Vagina (tissue), 2 donors: ENCODE measurements at regions not wholly inside any gene's neighbourhood (a gene's known extent, or its start where the extent isn't known, plus 50 kb on each side); places are given as distances from the start of the nearest gene placed in this dataset.

ENCODE experiments used
- DNase-seq, 2 donors: peaks; one replicate each; pipeline ENCODE4 v3.0.0-alpha.2; 2017; ENCODE audit errors: extremely low spot score in 2 of 2
- H3K27ac ChIP-seq: fragments of 200-600 bp; sonication (generic); one replicate; pipeline ENCODE4 v1.5.1; 2019
- H3K27me3 ChIP-seq: fragments of 200-600 bp; sonication (generic); one replicate; pipeline ENCODE4 v1.5.1; 2019
- H3K36me3 ChIP-seq, 2 donors: fragments of 200-600 bp; sonication (generic); one replicate each; pipeline ENCODE4 v1.5.1; 2017 to 2019
- H3K4me1 ChIP-seq: fragments of 200-600 bp; sonication (generic); one replicate; pipeline ENCODE4 v1.5.1; 2019
- H3K4me3 ChIP-seq, 2 donors: fragments of 200-600 bp; sonication (generic); 1 replicate in 1 of 2; 2 replicates in 1 of 2; pipeline ENCODE4 v1.5.1; 2016 to 2019
- H3K9me3 ChIP-seq: fragments of 200-600 bp; sonication (generic); one replicate; pipeline ENCODE4 v1.5.1; 2019
- POLR2A ChIP-seq, 2 donors: fragments of 450-650 bp; IDR thresholded peaks; one replicate each; pipeline ENCODE4 v1.6.1; 2017; ENCODE audit warnings: antibody characterized with exemption in 2 of 2, mild to moderate bottlenecking in 2 of 2, moderate library complexity in 2 of 2
- POLR2AphosphoS5 ChIP-seq, 2 donors: sonication (generic); formaldehyde crosslinking; IDR thresholded peaks; one replicate each; pipeline ENCODE4 v1.9.0; 2017; ENCODE audit warnings: antibody characterized with exemption in 2 of 2, mild to moderate bottlenecking in 2 of 2, low read depth in 1 of 2; ENCODE audit not compliant: insufficient read depth in 1 of 2
- intact Hi-C: fragments of 100-400 bp; cut with DNase I; formaldehyde crosslinking; loops from one replicate; pipeline ENCODE4 v1.15.1; 2023
- TF ChIP-seq, protein P1 (sequence below), 3 experiments: fragments of 450-650 bp in 2 of 3; fragments of 200-600 bp in 1 of 3; sonication (generic) in 1 of 3; IDR thresholded peaks; one replicate each; pipeline ENCODE4 v1.5.1; 2017 to 2019; ENCODE audit warnings: antibody characterized with exemption in 3 of 3, mild to moderate bottlenecking in 2 of 3, moderate library complexity in 2 of 3

DNA sequence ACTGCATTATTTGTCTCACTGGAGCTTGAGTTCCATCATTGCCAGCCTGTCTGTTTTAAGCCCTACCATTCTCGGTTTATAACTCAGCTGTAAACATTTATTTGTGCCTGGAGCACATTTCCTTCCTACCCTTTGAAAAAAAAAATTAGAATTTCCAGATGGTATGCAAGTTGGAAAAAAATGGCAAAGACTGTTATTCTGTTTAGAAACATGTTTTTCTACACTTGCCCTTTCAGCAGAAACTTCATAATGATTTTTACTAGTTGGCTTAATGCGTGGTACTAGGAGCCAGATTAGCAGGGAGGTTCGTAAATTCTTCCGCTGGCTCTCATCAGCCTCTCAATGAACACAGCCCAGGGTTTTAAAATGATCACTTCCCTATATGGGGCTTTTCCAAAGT, 238.8 kb upstream of the WWC1 start:
- TF ChIP-seq POLR2A (IDR thresholded peaks at IDR 0.05) (no peak), POLR2AphosphoS5 (IDR thresholded peaks at IDR 0.05; ENCODE audit: insufficient read depth in 1 of 2, low read depth in 1 of 2) (no peak)
- TF ChIP-seq, protein P1, sequence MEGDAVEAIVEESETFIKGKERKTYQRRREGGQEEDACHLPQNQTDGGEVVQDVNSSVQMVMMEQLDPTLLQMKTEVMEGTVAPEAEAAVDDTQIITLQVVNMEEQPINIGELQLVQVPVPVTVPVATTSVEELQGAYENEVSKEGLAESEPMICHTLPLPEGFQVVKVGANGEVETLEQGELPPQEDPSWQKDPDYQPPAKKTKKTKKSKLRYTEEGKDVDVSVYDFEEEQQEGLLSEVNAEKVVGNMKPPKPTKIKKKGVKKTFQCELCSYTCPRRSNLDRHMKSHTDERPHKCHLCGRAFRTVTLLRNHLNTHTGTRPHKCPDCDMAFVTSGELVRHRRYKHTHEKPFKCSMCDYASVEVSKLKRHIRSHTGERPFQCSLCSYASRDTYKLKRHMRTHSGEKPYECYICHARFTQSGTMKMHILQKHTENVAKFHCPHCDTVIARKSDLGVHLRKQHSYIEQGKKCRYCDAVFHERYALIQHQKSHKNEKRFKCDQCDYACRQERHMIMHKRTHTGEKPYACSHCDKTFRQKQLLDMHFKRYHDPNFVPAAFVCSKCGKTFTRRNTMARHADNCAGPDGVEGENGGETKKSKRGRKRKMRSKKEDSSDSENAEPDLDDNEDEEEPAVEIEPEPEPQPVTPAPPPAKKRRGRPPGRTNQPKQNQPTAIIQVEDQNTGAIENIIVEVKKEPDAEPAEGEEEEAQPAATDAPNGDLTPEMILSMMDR (IDR thresholded peaks at IDR 0.05) = no peak
- Histone ChIP-seq H3K36me3 (no peaks in the 10 kb centered on the region), H3K9me3 (no peaks in the 10 kb centered on the region), H3K27ac (no peak overlapping the region), H3K4me3 (no peak overlapping the region), H3K27me3 (no peaks in the 10 kb centered on the region), H3K4me1 (peaks cover 2% of the 10 kb centered on the region)
- intact Hi-C loops = no loop called here
- DNase-seq = no peak

DNA sequence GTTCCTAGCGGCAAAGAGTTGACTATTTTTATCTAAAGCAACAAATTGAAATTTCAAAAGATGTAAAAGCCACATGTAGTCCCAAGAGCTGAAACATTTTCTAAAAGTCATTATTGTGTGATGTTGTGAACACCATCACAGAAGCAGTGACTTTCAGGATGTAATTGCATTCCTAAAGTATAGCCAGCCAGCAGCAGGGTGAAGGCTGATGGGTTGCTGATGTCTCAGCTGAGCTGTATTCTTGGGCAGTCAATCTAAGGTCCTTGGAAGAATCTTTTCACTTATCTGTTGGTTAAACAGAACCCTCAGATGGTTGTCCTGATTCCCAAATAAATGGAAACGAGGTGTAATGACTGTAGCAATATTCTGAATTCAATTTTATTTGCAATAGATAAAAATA, 237.4 kb upstream of the WWC1 start:
- no peaks in the 10 kb centered on the region for H3K4me1 ChIP-seq
- no peak for DNase-seq
- no peak overlapping the region for H3K27ac ChIP-seq
- H3K9me3 ChIP-seq = no peaks in the 10 kb centered on the region
- TF ChIP-seq, protein P1 (IDR thresholded peaks at IDR 0.05) = no peak
- no peak for TF ChIP-seq POLR2AphosphoS5 (IDR thresholded peaks at IDR 0.05; ENCODE audit: insufficient read depth in 1 of 2, low read depth in 1 of 2)
- no peak for TF ChIP-seq POLR2A (IDR thresholded peaks at IDR 0.05)
- H3K4me3 ChIP-seq = no peak overlapping the region
- no peaks in the 10 kb centered on the region for H3K36me3 ChIP-seq
- no peaks in the 10 kb centered on the region for H3K27me3 ChIP-seq
- intact Hi-C loops = no loop called here

DNA sequence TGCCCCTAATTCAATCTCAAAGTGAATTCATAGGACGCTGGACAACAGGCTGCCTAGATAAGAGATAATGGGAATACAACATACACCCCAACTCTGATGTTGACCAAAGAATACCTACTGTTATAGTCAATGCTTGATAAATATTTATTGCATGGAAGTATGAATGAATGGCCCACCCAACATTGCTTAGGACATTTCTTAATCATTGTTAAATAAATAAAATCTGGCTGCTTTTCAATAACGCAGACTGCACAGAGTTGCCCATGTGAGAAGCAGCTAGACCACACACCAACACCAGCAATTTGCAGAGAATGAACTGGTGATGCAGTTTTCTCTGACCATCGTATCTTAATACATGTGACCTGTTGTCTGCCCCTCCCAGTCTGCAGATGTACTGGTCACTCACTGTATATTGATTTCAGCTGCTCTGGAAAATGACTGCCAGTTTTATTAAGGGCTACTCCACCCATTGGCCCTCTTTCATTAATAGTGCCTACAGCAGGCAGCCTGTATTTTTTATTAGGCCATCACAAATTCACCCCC, 236.2 kb upstream of the WWC1 start:
- TF ChIP-seq POLR2A (IDR thresholded peaks at IDR 0.05) (no peak), POLR2AphosphoS5 (IDR thresholded peaks at IDR 0.05; ENCODE audit: insufficient read depth in 1 of 2, low read depth in 1 of 2) (no peak)
- TF ChIP-seq, protein P1 (IDR thresholded peaks at IDR 0.05) = no peak
- no peaks in the 10 kb centered on the region for H3K36me3 ChIP-seq
- intact Hi-C loops = no loop called here
- DNase-seq = no peak
- no peak overlapping the region for H3K4me3 ChIP-seq
- no peaks in the 10 kb centered on the region for H3K9me3 ChIP-seq
- no peak overlapping the region for H3K27ac ChIP-seq
- H3K27me3 ChIP-seq = no peaks in the 10 kb centered on the region
- H3K4me1 ChIP-seq = no peaks in the 10 kb centered on the region

DNA sequence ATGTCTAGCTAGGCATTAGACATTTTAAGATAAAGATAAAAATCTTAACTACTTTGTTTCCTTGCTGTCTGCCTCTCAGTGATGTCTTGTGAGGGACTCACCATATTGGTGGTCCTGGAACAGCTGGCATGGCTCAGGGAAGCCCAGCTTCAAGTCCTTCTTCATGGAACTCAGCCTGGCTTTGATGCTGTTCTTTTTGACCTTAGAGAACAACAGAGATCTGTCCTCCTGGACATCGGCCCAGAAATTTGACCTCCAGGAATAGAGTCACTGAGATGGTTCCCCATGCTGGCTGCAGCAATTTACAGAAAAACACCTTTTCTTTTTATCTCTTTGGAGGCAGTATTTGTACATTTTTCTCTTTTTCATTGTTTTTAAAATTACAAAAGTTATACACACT, 235.5 kb upstream of the WWC1 start:
- H3K4me1 ChIP-seq = no peaks in the 10 kb centered on the region
- no peaks in the 10 kb centered on the region for H3K27me3 ChIP-seq
- no peak for DNase-seq
- no peaks in the 10 kb centered on the region for H3K36me3 ChIP-seq
- no peaks in the 10 kb centered on the region for H3K9me3 ChIP-seq
- TF ChIP-seq POLR2AphosphoS5 (IDR thresholded peaks at IDR 0.05; ENCODE audit: insufficient read depth in 1 of 2, low read depth in 1 of 2) (no peak), POLR2A (IDR thresholded peaks at IDR 0.05) (no peak)
- TF ChIP-seq, protein P1 (IDR thresholded peaks at IDR 0.05) = no peak
- H3K27ac ChIP-seq = no peak overlapping the region
- no peak overlapping the region for H3K4me3 ChIP-seq
- intact Hi-C loops = no loop called here

DNA sequence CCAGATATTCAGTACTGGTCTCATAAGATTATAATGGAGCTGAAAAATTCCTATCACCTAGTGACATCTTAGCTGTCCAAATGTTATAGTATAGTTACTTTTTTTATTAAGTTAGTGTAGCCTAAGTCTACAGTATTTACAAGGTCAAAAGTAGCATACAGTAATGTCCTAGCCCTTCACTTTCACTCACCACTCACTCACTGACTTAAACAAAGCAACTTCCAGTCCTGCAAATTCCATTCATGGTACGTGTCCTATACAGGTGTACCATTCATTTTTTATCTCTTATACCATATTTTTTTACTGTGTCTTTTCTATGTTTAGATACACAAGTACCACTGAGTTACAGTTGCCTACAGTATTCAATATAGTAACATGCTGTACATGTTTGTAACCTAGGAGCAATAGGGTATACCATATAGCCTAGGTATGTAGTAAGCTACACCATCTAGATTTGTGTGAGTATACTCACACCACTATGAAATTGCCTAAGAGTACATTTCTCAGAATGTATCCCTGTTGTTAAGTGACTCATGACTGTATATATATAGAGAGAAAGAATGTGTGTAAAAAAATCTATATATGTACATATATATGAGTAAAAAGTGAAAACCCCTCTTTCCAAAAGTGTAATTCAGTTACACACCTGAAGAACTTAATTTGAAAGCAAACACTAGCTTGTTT, 234.8 kb upstream of the WWC1 start:
- no peaks in the 10 kb centered on the region for H3K36me3 ChIP-seq
- no peak for DNase-seq
- no peak overlapping the region for H3K4me3 ChIP-seq
- no peaks in the 10 kb centered on the region for H3K9me3 ChIP-seq
- no peak overlapping the region for H3K27ac ChIP-seq
- TF ChIP-seq POLR2A (IDR thresholded peaks at IDR 0.05) (no peak), POLR2AphosphoS5 (IDR thresholded peaks at IDR 0.05; ENCODE audit: insufficient read depth in 1 of 2, low read depth in 1 of 2) (no peak)
- TF ChIP-seq, protein P1 (IDR thresholded peaks at IDR 0.05) = no peak
- H3K4me1 ChIP-seq = no peaks in the 10 kb centered on the region
- H3K27me3 ChIP-seq = no peaks in the 10 kb centered on the region
- intact Hi-C loops = no loop called here
